Pancreas (tissue), 10 donors: ENCODE measurements at regions not wholly inside any gene's neighbourhood (a gene's known extent, or its start where the extent isn't known, plus 50 kb on each side); places are given as distances from the start of the nearest gene placed in this dataset.

Source experiments
- ATAC-seq, 4 donors: fragments of 200-7000 bp; cut with Tn5 transposase; one replicate each; pipeline versions ENCODE4 v1.8.0 to v1.9.1; 2020; ENCODE audit warnings: mild to moderate bottlenecking in 4 of 4, moderate library complexity in 4 of 4
- DNase-seq, 6 donors: peaks; one replicate each; pipeline ENCODE4 v3.0.0-alpha.2; 2020
- FAIRE-seq: peaks from 2 replicates; lab custom pipeline; 2012; peaks lifted over from hg19 to GRCh38; lab: Jason Lieb, UNC
- H3K27ac ChIP-seq, 4 donors: fragments of 200-600 bp; sonication (generic); 1 replicate in 3 of 4; 2 replicates in 1 of 4; pipeline versions ENCODE4 v1.5.0 to v1.8.0; 2020
- H3K27me3 ChIP-seq, 4 donors: fragments of 200-600 bp; one replicate each; pipeline ENCODE4 v1.8.0; 2021
- H3K36me3 ChIP-seq, 3 donors: fragments of 200-600 bp; sonication (generic) in 1 of 3; one replicate each; pipeline versions ENCODE4 v1.5.0 to v1.8.0; 2020 to 2021
- H3K4me1 ChIP-seq, 3 donors: fragments of 200-600 bp; one replicate each; pipeline ENCODE4 v1.8.0; 2021
- H3K4me3 ChIP-seq, 4 donors: fragments of 200-600 bp; sonication (generic) in 2 of 4; one replicate each; pipeline versions ENCODE4 v1.5.0 to v1.8.0; 2020 to 2021
- H3K9me3 ChIP-seq, 4 donors: fragments of 200-600 bp; one replicate each; pipeline ENCODE4 v1.8.0; 2021
- CTCF ChIP-seq, 4 donors: fragments of 200-600 bp; sonication (generic) in 3 of 4; IDR thresholded peaks; one replicate each; pipeline versions ENCODE4 v1.5.0 to v1.8.0; 2021; ENCODE audit warnings: antibody characterized with exemption in 4 of 4
- WGBS, 2 donors: extraction: QIAGEN DNeasy Blood & Tissue Kit; methylation state at CpG; one replicate each; pipeline ENCODE4 v1.1.7; 2013; 5-methylcytosine and 5-hydroxymethylcytosine counted together
- intact Hi-C, 3 donors: fragments of 100-400 bp; cut with DNase I; formaldehyde crosslinking; loops; one replicate each; pipeline versions ENCODE4 v1.11.1 to v1.14.2; 2022
- donor health status: healthy with polysubstance abuse.
- donor health status: DM: no; HTN: no; CAD: no; lungs with moderate emphysema.
- donor health status: DM: no; HTN: no; CAD: no.
- donor health status: control.
- donor health status: control.
- donor health status: Bipolar disorder and iron deficiency.
- donor health status: DM: yes; HTN: yes; CAD: no.
- donor health status: DM: no; HTN: no; CAD: no.
- donor health status: DM: no; HTN: no; CAD: no.
- donor health status: DM: yes; HTN: yes; CAD: no.

GRCh38 chr6:164854526-164854925 lies 454.9 kb downstream of the C6orf118 start:
- intact Hi-C loops: no loop called here
- H3K9me3 ChIP-seq: no peaks in the 10 kb centered on the region
- ATAC-seq (no peak), FAIRE-seq (no peak), DNase-seq (no peak)
- no peak for TF ChIP-seq CTCF (IDR thresholded peaks at IDR 0.05)
- H3K4me3 ChIP-seq: no peak overlapping the region
- H3K27ac ChIP-seq: no peak overlapping the region
- no peaks in the 10 kb centered on the region for H3K4me1 ChIP-seq
- no peaks in the 10 kb centered on the region for H3K27me3 ChIP-seq
- no peaks in the 10 kb centered on the region for H3K36me3 ChIP-seq

- no peaks in the 10 kb centered on the region for H3K4me1 ChIP-seq
- no peaks in the 10 kb centered on the region for H3K36me3 ChIP-seq
- no peak overlapping the region for H3K27ac ChIP-seq
- H3K9me3 ChIP-seq: no peaks in the 10 kb centered on the region
- H3K4me3 ChIP-seq: no peak overlapping the region
- intact Hi-C loops: no loop called here
- FAIRE-seq (no peak), DNase-seq (no peak), ATAC-seq (no peak)
- TF ChIP-seq CTCF (IDR thresholded peaks at IDR 0.05): no peak
- H3K27me3 ChIP-seq: no peaks in the 10 kb centered on the region
- WGBS, 2 donors: 33 to 39% methylated on average over 1 of the region's 1 CpG
Observed at GRCh38 chr6:164845773-164846172, 463.6 kb downstream of the C6orf118 start.

- no peak for ATAC-seq
- Histone ChIP-seq H3K4me1 (no peaks in the 10 kb centered on the region), H3K36me3 (no peaks in the 10 kb centered on the region), H3K9me3 (no peaks in the 10 kb centered on the region), H3K27me3 (no peaks in the 10 kb centered on the region), H3K4me3 (no peak overlapping the region), H3K27ac (no peak overlapping the region)
- no peak for DNase-seq
- no peak for FAIRE-seq
- no peak for TF ChIP-seq CTCF (IDR thresholded peaks at IDR 0.05)
- WGBS, 2 donors: 66 to 90% methylated on average over 1 of the region's 1 CpG
- intact Hi-C loops: no loop called here
Observed at GRCh38 chr6:164842085-164842484, 467.3 kb downstream of the C6orf118 start.

GRCh38 chr6:164838068-164838615 lies 471.3 kb downstream of the C6orf118 start:
- Histone ChIP-seq H3K27me3 (no peaks in the 10 kb centered on the region), H3K36me3 (no peaks in the 10 kb centered on the region), H3K4me1 (no peaks in the 10 kb centered on the region), H3K4me3 (no peak overlapping the region), H3K9me3 (no peaks in the 10 kb centered on the region), H3K27ac (no peak overlapping the region)
- TF ChIP-seq CTCF (IDR thresholded peaks at IDR 0.05): no peak
- DNase-seq (no peak), ATAC-seq (no peak), FAIRE-seq (no peak)
- 73 to 74% methylated on average over 1 of the region's 1 CpG for WGBS, 2 donors
- intact Hi-C loops: no loop called here

GRCh38 chr6:164836486-164836885 lies 472.9 kb downstream of the C6orf118 start:
- Histone ChIP-seq H3K4me3 (no peak overlapping the region), H3K4me1 (no peaks in the 10 kb centered on the region), H3K36me3 (no peaks in the 10 kb centered on the region), H3K9me3 (no peaks in the 10 kb centered on the region), H3K27me3 (no peaks in the 10 kb centered on the region), H3K27ac (no peak overlapping the region)
- no peak for DNase-seq
- intact Hi-C loops: no loop called here
- 52 to 54% methylated on average over 3 of the region's 3 CpGs for WGBS, 2 donors
- no peak for FAIRE-seq
- no peak for ATAC-seq
- no peak for TF ChIP-seq CTCF (IDR thresholded peaks at IDR 0.05)
